ENCODE measurements at regions not wholly inside any gene's neighbourhood (a gene's known extent, or its start where the extent isn't known, plus 50 kb on each side); places are given as distances from the start of the nearest gene placed in this dataset.
"Not testable (repeated sequence)": the region's sequence is repeated elsewhere in the genome, so short reads cannot be mapped to it uniquely, and the experiment has no call there.

GRCh38 chr2:175872721-175873120, 129.3 kb downstream of the LNPK start:
- Histone ChIP-seq H3K36me3 (no peaks in the 10 kb centered on the region), H3K27me3 (no peaks in the 10 kb centered on the region), H3K4me3 (no peak overlapping the region), H3K9me3 (no peaks in the 10 kb centered on the region)
- DNase-seq = peak; percentile 28

GRCh38 chr2:175872005-175872348, 130.1 kb downstream of the LNPK start:
- Histone ChIP-seq H3K36me3 (no peaks in the 10 kb centered on the region), H3K27me3 (no peaks in the 10 kb centered on the region), H3K4me3 (no peak overlapping the region), H3K9me3 (no peaks in the 10 kb centered on the region)
- no peak for DNase-seq

- H3K36me3 ChIP-seq = no peaks in the 10 kb centered on the region
- H3K4me3 ChIP-seq = no peak overlapping the region
- H3K9me3 ChIP-seq = no peaks in the 10 kb centered on the region
- DNase-seq = no peak
- no peaks in the 10 kb centered on the region for H3K27me3 ChIP-seq
Measured at GRCh38 chr2:175871331-175872004, 130.6 kb downstream of the LNPK start.

GRCh38 chr2:175865716-175866115, 136.4 kb downstream of the LNPK start:
- H3K36me3 ChIP-seq = no peaks in the 10 kb centered on the region
- no peaks in the 10 kb centered on the region for H3K27me3 ChIP-seq
- no peak for DNase-seq
- no peak overlapping the region for H3K4me3 ChIP-seq
- H3K9me3 ChIP-seq = no peaks in the 10 kb centered on the region

GRCh38 chr2:175864137-175864850, 137.8 kb downstream of the LNPK start:
- H3K9me3 ChIP-seq = no peaks in the 10 kb centered on the region
- no peak overlapping the region for H3K4me3 ChIP-seq
- H3K27me3 ChIP-seq = no peaks in the 10 kb centered on the region
- no peaks in the 10 kb centered on the region for H3K36me3 ChIP-seq
- DNase-seq = no peak

- no peak for DNase-seq
- Histone ChIP-seq H3K9me3 (no peaks in the 10 kb centered on the region; the same call in 1 of the 2 replicates), H3K27me3 (no peaks in the 10 kb centered on the region), H3K4me3 (no peak overlapping the region), H3K36me3 (no peaks in the 10 kb centered on the region)
Measured at GRCh38 chr2:175861958-175862357, 140.1 kb downstream of the LNPK start.

- peak; percentile 78 for DNase-seq
- no peaks in the 10 kb centered on the region; the same call in 1 of the 2 replicates for H3K9me3 ChIP-seq
- H3K27me3 ChIP-seq = no peaks in the 10 kb centered on the region
- no peaks in the 10 kb centered on the region for H3K36me3 ChIP-seq
- no peak overlapping the region for H3K4me3 ChIP-seq
Measured at GRCh38 chr2:175855794-175856453, 146.1 kb downstream of the LNPK start.

GRCh38 chr2:175855236-175855635, 146.8 kb downstream of the LNPK start:
- Histone ChIP-seq H3K36me3 (no peaks in the 10 kb centered on the region), H3K27me3 (no peaks in the 10 kb centered on the region), H3K9me3 (no peaks in the 10 kb centered on the region; the same call in 1 of the 2 replicates), H3K4me3 (no peak overlapping the region)
- DNase-seq = no peak

GRCh38 chr2:175854665-175855064, 147.4 kb downstream of the LNPK start:
- no peaks in the 10 kb centered on the region; the same call in 1 of the 2 replicates for H3K9me3 ChIP-seq
- no peak for DNase-seq
- no peaks in the 10 kb centered on the region for H3K27me3 ChIP-seq
- H3K4me3 ChIP-seq = no peak overlapping the region
- no peaks in the 10 kb centered on the region for H3K36me3 ChIP-seq

GRCh38 chr2:175854129-175854528, 147.9 kb downstream of the LNPK start:
- Histone ChIP-seq H3K9me3 (no peaks in the 10 kb centered on the region; the same call in 1 of the 2 replicates), H3K4me3 (no peak overlapping the region), H3K27me3 (no peaks in the 10 kb centered on the region), H3K36me3 (no peaks in the 10 kb centered on the region)
- no peak for DNase-seq

GRCh38 chr2:175853616-175853890, 148.5 kb downstream of the LNPK start:
- H3K4me3 ChIP-seq = no peak overlapping the region
- H3K9me3 ChIP-seq = no peaks in the 10 kb centered on the region; the same call in 1 of the 2 replicates
- no peaks in the 10 kb centered on the region for H3K27me3 ChIP-seq
- H3K36me3 ChIP-seq = no peaks in the 10 kb centered on the region
- DNase-seq = no peak

- Histone ChIP-seq H3K36me3 (no peaks in the 10 kb centered on the region), H3K4me3 (no peak overlapping the region), H3K27me3 (no peaks in the 10 kb centered on the region), H3K9me3 (no peaks in the 10 kb centered on the region)
- DNase-seq = no peak
Measured at GRCh38 chr2:175852879-175853615, 149.0 kb downstream of the LNPK start.

GRCh38 chr2:175847128-175847527, 154.9 kb downstream of the LNPK start:
- no peaks in the 10 kb centered on the region for H3K27me3 ChIP-seq
- no peak overlapping the region for H3K4me3 ChIP-seq
- DNase-seq = no peak
- H3K9me3 ChIP-seq = no peaks in the 10 kb centered on the region
- H3K36me3 ChIP-seq = no peaks in the 10 kb centered on the region

- DNase-seq = no peak
- Histone ChIP-seq H3K4me3 (no peak overlapping the region), H3K36me3 (no peaks in the 10 kb centered on the region), H3K9me3 (no peaks in the 10 kb centered on the region), H3K27me3 (no peaks in the 10 kb centered on the region)
Measured at GRCh38 chr2:175844169-175844568, 157.9 kb downstream of the LNPK start.

GRCh38 chr2:175843625-175844024, 158.4 kb downstream of the LNPK start:
- Histone ChIP-seq H3K4me3 (no peak overlapping the region), H3K27me3 (no peaks in the 10 kb centered on the region)
- no peak for DNase-seq

GRCh38 chr2:175842996-175843395, 159.1 kb downstream of the LNPK start:
- no peaks in the 10 kb centered on the region for H3K36me3 ChIP-seq
- H3K9me3 ChIP-seq = no peaks in the 10 kb centered on the region
- no peak for DNase-seq
- no peak overlapping the region for H3K4me3 ChIP-seq
- no peaks in the 10 kb centered on the region for H3K27me3 ChIP-seq

More at GRCh38 chr2:175843625-175844024, 158.4 kb downstream of the LNPK start:
- Histone ChIP-seq H3K36me3 (no peaks in the 10 kb centered on the region), H3K9me3 (no peaks in the 10 kb centered on the region)

- not testable (repeated sequence) for DNase-seq
Measured at GRCh38 chr2:175840765-175841164, 161.3 kb downstream of the LNPK start.

More at GRCh38 chr2:175840765-175841164, 161.3 kb downstream of the LNPK start:
- not testable (repeated sequence) for H3K27me3 ChIP-seq, H3K4me3 ChIP-seq, H3K9me3 ChIP-seq, H3K36me3 ChIP-seq

All from MG63 (cell line).